ENCODE measurements at regions not wholly inside any gene's neighbourhood (a gene's known extent, or its start where the extent isn't known, plus 50 kb on each side); places are given as distances from the start of the nearest gene placed in this dataset.

GRCh38 chrX:69076088-69076487, 89.2 kb downstream of the PJA1 start:
- TF ChIP-seq CTCF (IDR thresholded peaks at IDR 0.05; ENCODE audit: insufficient read depth, low read length): no peak
- TF ChIP-seq GABPA (IDR thresholded peaks at IDR 0.05; ENCODE audit: low read depth): no peak
- no peak for TF ChIP-seq REST (IDR thresholded peaks at IDR 0.05; ENCODE audit: insufficient replicate concordance, low read depth)
- TF ChIP-seq POLR2AphosphoS5 (IDR thresholded peaks at IDR 0.05; ENCODE audit: low read depth): no peak
- TF ChIP-seq SPI1 (IDR thresholded peaks at IDR 0.05; ENCODE audit: borderline replicate concordance, low read depth): peak; percentile 81

All from HL-60 (cell line).